ENCODE measurements at regions not wholly inside any gene's neighbourhood (a gene's known extent, or its start where the extent isn't known, plus 50 kb on each side); places are given as distances from the start of the nearest gene placed in this dataset.

GRCh38 chr18:76674596-76674995 lies 147.8 kb upstream of the ZNF236 start:
- Histone ChIP-seq H3K18ac (ENCODE audit: insufficient read length, low read depth, low read length) (no peak overlapping the region), H2BK5ac (ENCODE audit: insufficient read length, low read length) (no peak overlapping the region), H3K4me1 (ENCODE audit: insufficient read depth, low read length) (no peaks in the 10 kb centered on the region), H3K9ac (ENCODE audit: extremely low read depth, insufficient read length, low read length) (no peak overlapping the region), H3K9me3 (ENCODE audit: control insufficient read depth, low read depth, low read length) (no peaks in the 10 kb centered on the region), H4K8ac (replicated peaks; ENCODE audit: insufficient read length, low read depth, low read length) (no peak overlapping the region), H3K27me3 (ENCODE audit: insufficient read depth, low read length) (no peaks in the 10 kb centered on the region), H3K79me1 (ENCODE audit: insufficient read depth, low read depth, low read length, poor library complexity, severe bottlenecking) (no peaks in the 10 kb centered on the region), H3K27ac (ENCODE audit: insufficient read length, low read depth, low read length) (no peak overlapping the region), H3T11ph (ENCODE audit: low read length) (no peak overlapping the region), H2BK12ac (ENCODE audit: insufficient read length, low read depth, low read length) (no peak overlapping the region), H4K5ac (ENCODE audit: insufficient read length, low read depth, low read length) (no peak overlapping the region), H2AFZ (ENCODE audit: low read length) (no peak overlapping the region), H3K4me2 (ENCODE audit: insufficient read depth, insufficient read length, low read length) (no peak overlapping the region), H4K91ac (ENCODE audit: insufficient read length, low read depth, low read length) (no peak overlapping the region), H3K14ac (ENCODE audit: insufficient read depth, low read length) (no peak overlapping the region), H2AK5ac (ENCODE audit: insufficient read length, low read length) (no peak overlapping the region), H3K4ac (ENCODE audit: low read depth, low read length) (no peak overlapping the region), H2BK120ac (ENCODE audit: low read depth, low read length, poor library complexity, severe bottlenecking) (no peak overlapping the region), H2BK20ac (ENCODE audit: low read depth, low read length, poor library complexity, severe bottlenecking) (no peak overlapping the region), H4K20me1 (ENCODE audit: control insufficient read depth, insufficient read depth, insufficient read length) (no peaks in the 10 kb centered on the region), H3K23me2 (ENCODE audit: insufficient read length, low read depth, low read length, poor library complexity, severe bottlenecking) (no peaks in the 10 kb centered on the region), H2BK15ac (ENCODE audit: low read depth, low read length) (no peak overlapping the region), H3K56ac (ENCODE audit: insufficient read length, low read depth, low read length) (no peak overlapping the region), H3K23ac (ENCODE audit: insufficient read length, low read depth, low read length) (no peak overlapping the region), H3K79me2 (ENCODE audit: insufficient read depth, low read length) (no peaks in the 10 kb centered on the region)
- no CpG with 5 or more reads among the region's 6 CpGs for WGBS (ENCODE audit: extremely low coverage, insufficient read length, low lambda C conversion rate)
- peaks cover 25 to 28% of the 10 kb centered on the region in 2 experiments for H3K4me1 Mint-ChIP-seq
- H3K4me3 Mint-ChIP-seq, result no peak overlapping the region
- H3K27me3 Mint-ChIP-seq (ENCODE audit: low read depth), result peaks cover 3% of the 10 kb centered on the region
- peaks cover 0 to 3% of the 10 kb centered on the region in 2 experiments; a peak in 2 of 5 replicates for H3K9me3 Mint-ChIP-seq
- peaks cover 0 to 2% (median 0%) of the 10 kb centered on the region in 3 experiments; a peak in 1 of 7 replicates for H3K36me3 Mint-ChIP-seq (ENCODE audit: insufficient read depth in 1 of 3, low read depth in 3 of 3)
- TF ChIP-seq, protein P1, sequence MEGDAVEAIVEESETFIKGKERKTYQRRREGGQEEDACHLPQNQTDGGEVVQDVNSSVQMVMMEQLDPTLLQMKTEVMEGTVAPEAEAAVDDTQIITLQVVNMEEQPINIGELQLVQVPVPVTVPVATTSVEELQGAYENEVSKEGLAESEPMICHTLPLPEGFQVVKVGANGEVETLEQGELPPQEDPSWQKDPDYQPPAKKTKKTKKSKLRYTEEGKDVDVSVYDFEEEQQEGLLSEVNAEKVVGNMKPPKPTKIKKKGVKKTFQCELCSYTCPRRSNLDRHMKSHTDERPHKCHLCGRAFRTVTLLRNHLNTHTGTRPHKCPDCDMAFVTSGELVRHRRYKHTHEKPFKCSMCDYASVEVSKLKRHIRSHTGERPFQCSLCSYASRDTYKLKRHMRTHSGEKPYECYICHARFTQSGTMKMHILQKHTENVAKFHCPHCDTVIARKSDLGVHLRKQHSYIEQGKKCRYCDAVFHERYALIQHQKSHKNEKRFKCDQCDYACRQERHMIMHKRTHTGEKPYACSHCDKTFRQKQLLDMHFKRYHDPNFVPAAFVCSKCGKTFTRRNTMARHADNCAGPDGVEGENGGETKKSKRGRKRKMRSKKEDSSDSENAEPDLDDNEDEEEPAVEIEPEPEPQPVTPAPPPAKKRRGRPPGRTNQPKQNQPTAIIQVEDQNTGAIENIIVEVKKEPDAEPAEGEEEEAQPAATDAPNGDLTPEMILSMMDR (conservative IDR thresholded peaks at IDR 0.05), result no peak
- peak overlapping the region in 1 of 3 experiments; percentile 53; a peak in 2 of 7 replicates for H3K27ac Mint-ChIP-seq
- DNase-seq, result no peak
